ENCODE measurements at regions not wholly inside any gene's neighbourhood (a gene's known extent, or its start where the extent isn't known, plus 50 kb on each side); places are given as distances from the start of the nearest gene placed in this dataset.
"Not testable (repeated sequence)": the region's sequence is repeated elsewhere in the genome, so short reads cannot be mapped to it uniquely, and the experiment has no call there.

DNA sequence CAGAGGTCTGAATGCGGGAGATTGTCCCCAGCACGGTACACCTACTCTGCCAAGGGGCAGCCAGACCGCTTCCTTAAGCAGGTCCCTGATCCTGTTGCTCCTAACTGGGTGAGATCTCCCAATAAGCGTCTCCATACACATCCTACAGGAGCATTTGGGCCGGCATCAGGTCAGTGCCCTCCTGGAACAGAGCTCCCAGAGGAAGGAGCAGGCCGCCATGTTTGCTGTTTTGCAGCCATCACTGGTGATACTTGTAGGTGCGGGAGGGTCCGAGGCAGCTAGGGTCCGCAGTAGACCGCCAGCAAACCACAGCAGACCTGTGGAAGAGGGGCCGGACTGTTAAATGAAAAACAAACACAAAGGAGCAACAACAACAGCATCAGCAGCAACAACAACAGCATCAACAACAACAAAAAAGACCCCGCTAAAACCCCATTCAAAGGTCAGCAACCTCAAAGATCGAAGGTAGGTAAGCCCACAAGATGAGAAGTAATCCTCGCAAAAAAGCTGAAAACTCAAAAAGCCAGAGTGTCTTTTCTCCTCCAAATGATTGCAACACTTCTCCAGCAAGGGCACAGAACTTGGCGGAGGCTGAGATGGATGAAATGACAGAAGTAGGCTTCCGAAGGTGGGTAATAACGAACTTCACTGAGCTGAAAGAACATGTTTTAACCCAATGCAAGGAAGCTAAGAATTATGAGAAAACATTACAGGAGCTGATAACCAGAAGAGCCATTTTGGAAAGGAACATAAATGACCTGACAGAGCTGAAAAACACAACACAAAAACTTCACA lies 79.0 kb upstream of the CDH7 start:
- TF ChIP-seq, protein P1, sequence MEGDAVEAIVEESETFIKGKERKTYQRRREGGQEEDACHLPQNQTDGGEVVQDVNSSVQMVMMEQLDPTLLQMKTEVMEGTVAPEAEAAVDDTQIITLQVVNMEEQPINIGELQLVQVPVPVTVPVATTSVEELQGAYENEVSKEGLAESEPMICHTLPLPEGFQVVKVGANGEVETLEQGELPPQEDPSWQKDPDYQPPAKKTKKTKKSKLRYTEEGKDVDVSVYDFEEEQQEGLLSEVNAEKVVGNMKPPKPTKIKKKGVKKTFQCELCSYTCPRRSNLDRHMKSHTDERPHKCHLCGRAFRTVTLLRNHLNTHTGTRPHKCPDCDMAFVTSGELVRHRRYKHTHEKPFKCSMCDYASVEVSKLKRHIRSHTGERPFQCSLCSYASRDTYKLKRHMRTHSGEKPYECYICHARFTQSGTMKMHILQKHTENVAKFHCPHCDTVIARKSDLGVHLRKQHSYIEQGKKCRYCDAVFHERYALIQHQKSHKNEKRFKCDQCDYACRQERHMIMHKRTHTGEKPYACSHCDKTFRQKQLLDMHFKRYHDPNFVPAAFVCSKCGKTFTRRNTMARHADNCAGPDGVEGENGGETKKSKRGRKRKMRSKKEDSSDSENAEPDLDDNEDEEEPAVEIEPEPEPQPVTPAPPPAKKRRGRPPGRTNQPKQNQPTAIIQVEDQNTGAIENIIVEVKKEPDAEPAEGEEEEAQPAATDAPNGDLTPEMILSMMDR (IDR thresholded peaks at IDR 0.05), result no peak
- TF ChIP-seq POLR2A (IDR thresholded peaks at IDR 0.05), result no peak
- intact Hi-C loops (cut with DNase I; ENCODE audit: low total_unique reads), result no loop called here
- Histone ChIP-seq H3K9me3 (no peaks in the 10 kb centered on the region), H3K4me3 (no peak overlapping the region), H3K36me3 (no peaks in the 10 kb centered on the region), H3K27me3 (no peaks in the 10 kb centered on the region), H3K4me1 (no peaks in the 10 kb centered on the region), H3K27ac (no peak overlapping the region)
- no peak for DNase-seq

DNA sequence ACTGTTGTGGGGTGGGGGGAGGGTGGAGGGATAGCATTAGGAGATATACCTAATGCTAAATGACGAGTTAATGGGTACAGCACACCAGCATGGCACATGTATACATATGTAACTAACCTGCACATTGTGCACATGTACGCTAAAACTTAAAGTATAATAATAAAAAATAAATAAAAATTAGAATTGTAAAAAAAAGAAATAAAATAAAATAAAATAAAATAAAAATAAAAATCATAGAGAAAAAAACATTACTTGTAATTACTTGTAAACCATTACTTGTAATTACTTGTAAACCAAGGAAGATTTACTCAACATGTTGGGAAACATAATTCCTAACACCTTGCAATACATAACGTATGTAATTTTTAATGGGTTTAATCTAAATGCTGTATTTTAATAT lies 80.7 kb upstream of the CDH7 start:
- intact Hi-C loops (cut with DNase I; ENCODE audit: low total_unique reads); H3K36me3 ChIP-seq; H3K9me3 ChIP-seq; H3K4me3 ChIP-seq; DNase-seq; H3K4me1 ChIP-seq; H3K27ac ChIP-seq; H3K27me3 ChIP-seq: not testable (repeated sequence)

DNA sequence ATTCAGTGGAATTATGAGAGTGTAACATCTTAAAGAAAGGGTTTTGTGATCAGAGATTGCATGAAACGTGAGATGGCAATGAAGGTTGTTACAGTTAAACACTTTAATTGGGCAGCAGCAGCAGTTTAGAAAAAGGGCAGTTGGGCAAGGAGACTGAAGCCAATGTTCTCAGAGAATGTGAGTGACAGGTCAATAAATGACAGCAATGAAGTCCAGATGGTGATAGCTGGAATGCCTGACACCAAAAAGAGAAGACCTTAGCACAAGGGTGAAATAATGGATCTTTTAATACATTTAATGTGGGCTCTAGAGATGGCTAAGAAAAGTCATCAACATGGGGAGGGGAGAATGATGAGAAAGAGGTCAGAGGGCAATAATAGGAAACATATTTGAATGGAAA lies 89.4 kb upstream of the CDH7 start:
- intact Hi-C loops (cut with DNase I; ENCODE audit: low total_unique reads), result no loop called here
- H3K9me3 ChIP-seq, result no peaks in the 10 kb centered on the region
- TF ChIP-seq, protein P1 (IDR thresholded peaks at IDR 0.05), result no peak
- no peak for TF ChIP-seq POLR2A (IDR thresholded peaks at IDR 0.05)
- H3K4me3 ChIP-seq, result no peak overlapping the region
- DNase-seq, result no peak
- H3K4me1 ChIP-seq, result no peaks in the 10 kb centered on the region
- no peak overlapping the region for H3K27ac ChIP-seq
- no peaks in the 10 kb centered on the region for H3K36me3 ChIP-seq
- no peaks in the 10 kb centered on the region for H3K27me3 ChIP-seq

DNA sequence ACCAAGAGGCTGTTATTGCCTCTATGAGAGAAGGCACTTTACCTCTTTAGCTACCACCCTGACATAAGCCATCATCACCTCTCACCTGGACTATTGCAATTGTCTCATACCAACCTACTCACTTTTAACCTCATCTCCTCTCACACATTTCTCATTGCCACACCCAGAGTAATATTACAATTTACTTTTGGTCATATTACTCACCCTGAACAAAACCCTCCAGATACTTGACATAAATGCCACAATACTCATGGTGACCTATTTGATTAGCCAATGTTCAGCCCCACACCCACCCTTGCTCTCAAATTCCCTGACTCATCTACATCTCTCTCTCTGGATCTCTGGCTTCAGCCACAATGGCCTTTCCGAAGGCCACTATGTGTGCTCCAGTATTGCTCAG lies 90.9 kb upstream of the CDH7 start:
- Histone ChIP-seq H3K4me3 (no peak overlapping the region), H3K4me1 (no peaks in the 10 kb centered on the region), H3K27ac (no peak overlapping the region), H3K27me3 (no peaks in the 10 kb centered on the region), H3K9me3 (no peaks in the 10 kb centered on the region), H3K36me3 (no peaks in the 10 kb centered on the region)
- TF ChIP-seq, protein P1 (IDR thresholded peaks at IDR 0.05), result no peak
- intact Hi-C loops (cut with DNase I; ENCODE audit: low total_unique reads), result no loop called here
- no peak for DNase-seq

DNA sequence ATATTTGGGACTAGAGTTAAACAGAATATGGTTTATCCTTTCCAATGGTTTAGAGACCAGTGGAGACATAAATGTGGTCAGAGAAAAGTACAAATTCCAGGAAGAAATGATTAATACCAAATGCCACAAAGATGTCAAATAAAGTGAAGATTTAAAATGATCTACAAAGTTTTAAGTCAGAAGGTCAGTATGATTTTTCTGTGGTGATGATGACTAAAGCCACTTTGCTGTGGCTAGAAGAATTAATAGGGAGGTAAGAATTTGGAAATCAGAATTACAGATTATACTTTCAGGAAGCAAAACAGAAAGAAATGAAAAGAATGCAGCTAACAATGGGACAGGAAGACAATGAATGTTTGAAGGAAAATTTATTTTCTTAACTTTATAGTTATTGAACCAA lies 91.5 kb upstream of the CDH7 start:
- Histone ChIP-seq H3K27ac (no peak overlapping the region), H3K4me3 (no peak overlapping the region), H3K36me3 (no peaks in the 10 kb centered on the region), H3K9me3 (no peaks in the 10 kb centered on the region), H3K4me1 (no peaks in the 10 kb centered on the region), H3K27me3 (no peaks in the 10 kb centered on the region)
- TF ChIP-seq, protein P1 (IDR thresholded peaks at IDR 0.05), result no peak
- TF ChIP-seq POLR2A (IDR thresholded peaks at IDR 0.05), result no peak
- DNase-seq, result no peak
- intact Hi-C loops (cut with DNase I; ENCODE audit: low total_unique reads), result no loop called here

DNA sequence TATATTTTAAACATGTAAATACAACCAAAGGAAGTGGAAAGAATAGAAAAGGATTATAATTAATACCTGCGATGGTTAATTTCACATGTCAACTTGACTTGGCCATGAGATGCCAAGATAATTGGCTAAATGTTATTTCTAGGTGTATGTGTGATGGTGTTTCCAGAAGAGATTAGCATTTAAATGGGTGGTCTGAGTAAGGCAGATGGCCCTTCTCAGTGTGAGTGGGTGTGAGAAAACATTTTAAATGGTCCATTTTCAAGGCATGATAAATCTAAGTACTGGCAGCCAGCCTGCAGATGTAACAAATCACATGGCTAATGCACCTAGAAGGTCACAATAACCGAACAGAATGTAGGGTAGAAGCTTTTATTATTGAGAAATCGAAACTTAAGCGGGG lies 99.6 kb upstream of the CDH7 start:
- no peaks in the 10 kb centered on the region for H3K9me3 ChIP-seq
- TF ChIP-seq, protein P1 (IDR thresholded peaks at IDR 0.05), result no peak
- no peak for TF ChIP-seq POLR2A (IDR thresholded peaks at IDR 0.05)
- H3K36me3 ChIP-seq, result no peaks in the 10 kb centered on the region
- no peak for DNase-seq
- intact Hi-C loops (cut with DNase I; ENCODE audit: low total_unique reads), result no loop called here
- H3K4me3 ChIP-seq, result no peak overlapping the region
- H3K4me1 ChIP-seq, result no peaks in the 10 kb centered on the region
- no peaks in the 10 kb centered on the region for H3K27me3 ChIP-seq
- no peak overlapping the region for H3K27ac ChIP-seq
